DOHH2 (cell line): ENCODE measurements at regions not wholly inside any gene's neighbourhood (a gene's known extent, or its start where the extent isn't known, plus 50 kb on each side); places are given as distances from the start of the nearest gene placed in this dataset.

ENCODE experiments used
- H3F3A ChIP-seq: fragments of 200-600 bp; sonication (generic), shearing (Covaris generic); 2 replicates; pipeline ENCODE4 v1.6.0; 2016; ENCODE audit warnings: antibody characterized with exemption, mild to moderate bottlenecking; ENCODE audit not compliant: control insufficient read depth, insufficient read depth
- H3K27ac ChIP-seq: fragments of 200-600 bp; sonication (generic); 2 replicates; pipeline ENCODE4 v1.5.1; 2014; ENCODE audit warnings: low read depth, mild to moderate bottlenecking, low read length, moderate library complexity
- H3K27me3 ChIP-seq: fragments of 200-600 bp; sonication (generic); 2 replicates; pipeline ENCODE4 v1.6.1; 2014; ENCODE audit warnings: mild to moderate bottlenecking, low read length, mixed read lengths; ENCODE audit not compliant: control insufficient read depth
- H3K36me3 ChIP-seq: fragments of 200-600 bp; sonication (generic); 2 replicates; pipeline ENCODE4 v1.6.1; 2014; ENCODE audit warnings: mild to moderate bottlenecking, low read length, moderate library complexity, mixed read lengths; ENCODE audit not compliant: control insufficient read depth
- H3K4me1 ChIP-seq: fragments of 200-600 bp; sonication (generic); 2 replicates; pipeline ENCODE4 v1.6.1; 2014; ENCODE audit warnings: mild to moderate bottlenecking, low read length, mixed read lengths; ENCODE audit not compliant: control insufficient read depth
- H3K4me2 ChIP-seq: fragments of 200-600 bp; sonication (generic); 2 replicates; pipeline ENCODE4 v1.6.0; 2014; ENCODE audit warnings: mild to moderate bottlenecking, low read length, moderate library complexity
- H3K4me3 ChIP-seq: fragments of 200-600 bp; sonication (generic); 2 replicates; pipeline ENCODE4 v1.5.1; 2014; ENCODE audit warnings: mild to moderate bottlenecking, low read length, mixed read lengths
- H3K79me2 ChIP-seq: fragments of 200-600 bp; sonication (generic); 2 replicates; pipeline ENCODE4 v1.6.1; 2014; ENCODE audit warnings: mild to moderate bottlenecking, low read length, mixed read lengths; ENCODE audit not compliant: control insufficient read depth
- H3K9me2 ChIP-seq: fragments of 200-600 bp; sonication (generic); replicated peaks from 2 replicates; pipeline ENCODE4 v1.6.1; 2014; ENCODE audit warnings: mild to moderate bottlenecking, low read length, mixed read lengths; ENCODE audit not compliant: control insufficient read depth
- H3K9me3 ChIP-seq: fragments of 200-600 bp; sonication (generic); 2 replicates; pipeline ENCODE4 v1.6.1; 2014; ENCODE audit warnings: antibody characterized with exemption, low read length, mixed read lengths; ENCODE audit not compliant: control insufficient read depth, insufficient read depth
- H4K20me1 ChIP-seq: fragments of 200-600 bp; sonication (generic); 2 replicates; pipeline ENCODE4 v1.6.0; 2014; ENCODE audit warnings: low read depth, mild to moderate bottlenecking, antibody characterized with exemption, low read length, moderate library complexity; ENCODE audit not compliant: control insufficient read depth, insufficient read depth
- EZH2phosphoT487 ChIP-seq: fragments of 200-600 bp; sonication (generic); IDR thresholded peaks from 2 replicates; pipeline ENCODE4 v1.6.1; 2017; ENCODE audit warnings: borderline replicate concordance, mild to moderate bottlenecking, antibody characterized with exemption, low read length, moderate library complexity, mixed read lengths
- TF ChIP-seq, protein P1 (sequence below): fragments of 200-600 bp; sonication (generic); IDR thresholded peaks from one replicate; pipeline ENCODE4 v1.5.1; 2014; ENCODE audit warnings: antibody characterized with exemption, mild to moderate bottlenecking, low read depth, low read length; ENCODE audit not compliant: poor library complexity, severe bottlenecking

- H3F3A ChIP-seq, result no peaks in the 10 kb centered on the region
- no peak overlapping the region for H3K4me3 ChIP-seq
- no peaks in the 10 kb centered on the region for H3K9me2 ChIP-seq
- no peak overlapping the region for H3K4me2 ChIP-seq
- no peaks in the 10 kb centered on the region for H3K4me1 ChIP-seq
- H3K79me2 ChIP-seq, result no peaks in the 10 kb centered on the region
- TF ChIP-seq EZH2phosphoT487, result no peak
- TF ChIP-seq, protein P1, sequence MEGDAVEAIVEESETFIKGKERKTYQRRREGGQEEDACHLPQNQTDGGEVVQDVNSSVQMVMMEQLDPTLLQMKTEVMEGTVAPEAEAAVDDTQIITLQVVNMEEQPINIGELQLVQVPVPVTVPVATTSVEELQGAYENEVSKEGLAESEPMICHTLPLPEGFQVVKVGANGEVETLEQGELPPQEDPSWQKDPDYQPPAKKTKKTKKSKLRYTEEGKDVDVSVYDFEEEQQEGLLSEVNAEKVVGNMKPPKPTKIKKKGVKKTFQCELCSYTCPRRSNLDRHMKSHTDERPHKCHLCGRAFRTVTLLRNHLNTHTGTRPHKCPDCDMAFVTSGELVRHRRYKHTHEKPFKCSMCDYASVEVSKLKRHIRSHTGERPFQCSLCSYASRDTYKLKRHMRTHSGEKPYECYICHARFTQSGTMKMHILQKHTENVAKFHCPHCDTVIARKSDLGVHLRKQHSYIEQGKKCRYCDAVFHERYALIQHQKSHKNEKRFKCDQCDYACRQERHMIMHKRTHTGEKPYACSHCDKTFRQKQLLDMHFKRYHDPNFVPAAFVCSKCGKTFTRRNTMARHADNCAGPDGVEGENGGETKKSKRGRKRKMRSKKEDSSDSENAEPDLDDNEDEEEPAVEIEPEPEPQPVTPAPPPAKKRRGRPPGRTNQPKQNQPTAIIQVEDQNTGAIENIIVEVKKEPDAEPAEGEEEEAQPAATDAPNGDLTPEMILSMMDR, result no peak
- H4K20me1 ChIP-seq, result no peaks in the 10 kb centered on the region
- H3K9me3 ChIP-seq, result no peaks in the 10 kb centered on the region
- H3K27ac ChIP-seq, result no peak overlapping the region
- no peaks in the 10 kb centered on the region for H3K27me3 ChIP-seq
- no peaks in the 10 kb centered on the region for H3K36me3 ChIP-seq
Measured at GRCh38 chr9:85421641-85422040, 320.1 kb downstream of the AGTPBP1 start.

DNA sequence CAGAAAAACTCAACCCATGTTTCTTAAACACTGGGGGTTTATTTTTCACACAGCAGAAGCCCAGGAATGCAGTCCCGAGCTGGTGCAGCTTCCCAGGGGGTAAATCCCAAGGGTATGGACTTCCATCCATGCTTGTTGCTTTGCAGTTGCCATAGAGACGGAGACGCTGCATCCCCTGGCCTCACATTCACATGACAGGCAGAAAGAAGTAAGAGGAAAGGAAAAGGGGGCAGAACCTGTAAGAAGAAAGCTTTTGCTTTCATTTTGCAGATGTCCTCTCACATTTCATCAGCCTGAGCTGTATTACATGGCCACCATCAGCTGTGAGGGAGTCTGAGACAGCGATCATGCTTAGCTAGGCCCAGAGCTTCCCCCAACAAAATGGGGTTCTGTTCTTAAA, 321.0 kb downstream of the AGTPBP1 start:
- Histone ChIP-seq H3K4me2 (no peak overlapping the region), H3K27me3 (no peaks in the 10 kb centered on the region), H3F3A (no peaks in the 10 kb centered on the region), H3K79me2 (no peaks in the 10 kb centered on the region), H3K36me3 (no peaks in the 10 kb centered on the region), H3K4me1 (no peaks in the 10 kb centered on the region), H3K27ac (no peak overlapping the region), H3K9me3 (no peaks in the 10 kb centered on the region), H4K20me1 (no peaks in the 10 kb centered on the region), H3K9me2 (no peaks in the 10 kb centered on the region), H3K4me3 (no peak overlapping the region)
- TF ChIP-seq, protein P1, result no peak
- no peak for TF ChIP-seq EZH2phosphoT487

DNA sequence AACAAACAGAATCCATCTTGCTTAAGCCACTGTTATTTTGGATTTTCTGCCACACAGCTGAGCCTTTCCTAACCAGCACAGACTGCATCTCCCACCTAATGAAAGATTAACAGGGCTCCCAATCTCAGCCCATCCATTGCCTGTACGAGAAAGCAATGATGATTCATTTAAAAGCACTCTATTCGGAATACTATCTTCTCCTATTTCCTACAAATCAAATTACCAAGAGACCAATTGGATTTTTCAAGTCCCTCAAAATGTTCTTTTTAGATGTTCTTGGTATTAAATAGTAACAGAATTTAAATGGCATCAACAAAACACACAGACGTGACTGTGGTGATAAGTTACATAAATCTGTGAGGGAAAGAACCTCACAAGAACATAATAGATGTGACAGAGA, 324.1 kb downstream of the AGTPBP1 start:
- Histone ChIP-seq H3F3A (no peaks in the 10 kb centered on the region), H3K4me2 (no peak overlapping the region), H3K27ac (no peak overlapping the region), H3K9me2 (no peaks in the 10 kb centered on the region), H3K27me3 (no peaks in the 10 kb centered on the region), H4K20me1 (no peaks in the 10 kb centered on the region), H3K36me3 (no peaks in the 10 kb centered on the region), H3K4me1 (no peaks in the 10 kb centered on the region), H3K9me3 (no peaks in the 10 kb centered on the region), H3K79me2 (no peaks in the 10 kb centered on the region), H3K4me3 (no peak overlapping the region)
- TF ChIP-seq, protein P1, result no peak
- TF ChIP-seq EZH2phosphoT487, result no peak

DNA sequence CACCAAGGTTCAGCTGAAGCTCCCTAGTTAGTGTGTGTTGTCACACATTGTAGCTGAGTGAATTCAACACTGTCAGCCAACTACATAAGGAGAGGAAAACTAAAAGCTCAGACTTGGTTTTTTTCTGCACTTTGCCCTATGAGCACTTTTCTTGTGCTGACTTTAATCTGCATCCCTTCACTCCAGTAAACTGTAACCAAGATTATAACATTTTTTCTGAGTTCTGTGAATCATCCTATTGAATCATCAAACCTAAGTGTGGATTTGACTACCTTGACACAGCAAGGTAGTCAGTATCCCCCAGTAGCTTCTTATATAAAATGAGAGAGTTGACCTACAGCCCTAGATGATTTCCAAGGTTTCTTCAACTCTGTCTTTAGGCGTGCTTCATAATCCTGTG, 325.0 kb downstream of the AGTPBP1 start:
- Histone ChIP-seq H4K20me1 (no peaks in the 10 kb centered on the region), H3F3A (no peaks in the 10 kb centered on the region), H3K9me2 (no peaks in the 10 kb centered on the region), H3K36me3 (no peaks in the 10 kb centered on the region), H3K4me1 (no peaks in the 10 kb centered on the region), H3K9me3 (no peaks in the 10 kb centered on the region), H3K4me2 (no peak overlapping the region), H3K79me2 (no peaks in the 10 kb centered on the region), H3K4me3 (no peak overlapping the region), H3K27me3 (no peaks in the 10 kb centered on the region), H3K27ac (no peak overlapping the region)
- TF ChIP-seq, protein P1, result no peak
- TF ChIP-seq EZH2phosphoT487, result no peak
